ENCODE measurements at regions not wholly inside any gene's neighbourhood (a gene's known extent, or its start where the extent isn't known, plus 50 kb on each side); places are given as distances from the start of the nearest gene placed in this dataset.

- BruUV-seq (replicated peaks), result no TSS peak
- 0 out of 2 replicates have a peak, but pooled peaks cover 2% of the 10 kb centered on the region for H3K27me3 ChIP-seq (ENCODE audit: insufficient read depth, low read length)
Measured at GRCh38 chr22:44368611-44369292, 56.0 kb upstream of the SHISAL1 start.

More at GRCh38 chr22:44368611-44369292, 56.0 kb upstream of the SHISAL1 start:
- H2AFZ ChIP-seq (ENCODE audit: low read depth, low read length, poor library complexity, severe bottlenecking), result no peak overlapping the region
- CTCF ChIA-PET, result interaction anchor here (1.0 kb wide), 1 partner anchor 16 kb away, joined by 3 read pairs; no protein-coding TSS in a partner anchor
- TF ChIP-seq ATF3 (IDR thresholded peaks at IDR 0.05) (no peak), EGR1 (IDR thresholded peaks at IDR 0.05; ENCODE audit: low read depth) (no peak), ZBTB33 (IDR thresholded peaks at IDR 0.05; ENCODE audit: extremely low read depth, insufficient replicate concordance, low read length) (no peak), CEBPB (IDR thresholded peaks at IDR 0.05; ENCODE audit: low read depth) (no peak), MAX (IDR thresholded peaks at IDR 0.05) (no peak), RAD21 (IDR thresholded peaks at IDR 0.05; ENCODE audit: low read depth) (no peak), ZFX (IDR thresholded peaks at IDR 0.05) (no peak), CBX3 (IDR thresholded peaks at IDR 0.05; ENCODE audit: low read depth) (no peak), CTCF (IDR thresholded peaks at IDR 0.05 in 2 of 3, conservative IDR thresholded peaks at IDR 0.05 in 1 of 3; ENCODE audit: borderline replicate concordance in 1 of 3, insufficient read depth in 1 of 3, low read depth in 2 of 3, low read length in 2 of 3) (no peak), REST (IDR thresholded peaks at IDR 0.05; ENCODE audit: low read depth) (no peak), EZH2 (IDR thresholded peaks at IDR 0.05) (no peak), ZNF274 (IDR thresholded peaks at IDR 0.05; ENCODE audit: low read depth, low read length) (no peak), SP1 (IDR thresholded peaks at IDR 0.05; ENCODE audit: low read depth) (no peak), EZH2phosphoT487 (IDR thresholded peaks at IDR 0.05; ENCODE audit: borderline replicate concordance) (no peak), ELF1 (IDR thresholded peaks at IDR 0.05; ENCODE audit: borderline replicate concordance, low read depth) (no peak)
- H3K9ac ChIP-seq (ENCODE audit: low read length), result no peak overlapping the region
- DNase-seq (ENCODE audit: low read depth, low spot score) (no peak), ATAC-seq (no peak)
- no peaks in the 10 kb centered on the region for H3K9me3 ChIP-seq (ENCODE audit: control insufficient read depth in 1 of 2, insufficient read depth in 1 of 2, low read depth in 1 of 2, low read length in 2 of 2)
- H3K4me3 ChIP-seq (replicated peaks in 1 of 2; ENCODE audit: low read depth in 1 of 2, low read length in 2 of 2), result no peak overlapping the region
- no peaks in the 10 kb centered on the region for H3K36me3 ChIP-seq (ENCODE audit: control insufficient read depth in 1 of 2, insufficient read depth in 2 of 2, low read length in 2 of 2)
- H3K79me2 ChIP-seq (ENCODE audit: insufficient read depth, low read length), result no peaks in the 10 kb centered on the region
- no peaks in the 10 kb centered on the region for H4K20me1 ChIP-seq (ENCODE audit: insufficient read depth)
- RAD21 ChIA-PET (ENCODE audit: low non-redundant PET in 1 of 2, low total read pairs in 2 of 2, uncharacterized antibody in 2 of 2, unreplicated experiment in 2 of 2), result no interaction called here
- POLR2A ChIA-PET, result no interaction called here
- no peak overlapping the region for H3K4me2 ChIP-seq (ENCODE audit: low read length)
- H3K9me2 ChIP-seq (ENCODE audit: insufficient read depth), result no peaks in the 10 kb centered on the region
- intact Hi-C loops (cut with micrococcal nuclease), result no loop called here
- peaks cover 0 to 2% of the 10 kb centered on the region in 2 experiments; a peak in 2 of 4 replicates for H3K4me1 ChIP-seq (ENCODE audit: control insufficient read depth in 1 of 2, insufficient read depth in 2 of 2, low read length in 2 of 2)
- no peak overlapping the region for H3K27ac ChIP-seq (ENCODE audit: low read depth, low read length)

All from HCT116 (cell line).